ENCODE measurements at regions not wholly inside any gene's neighbourhood (a gene's known extent, or its start where the extent isn't known, plus 50 kb on each side); places are given as distances from the start of the nearest gene placed in this dataset.

GRCh38 chr5:105501315-105501714, 1938.7 kb upstream of the NUDT12 start:
- no peak for DNase-seq

GRCh38 chr5:105475401-105475800, 1912.8 kb upstream of the NUDT12 start:
- DNase-seq, result no peak

GRCh38 chr5:105462377-105462776, 1899.8 kb upstream of the NUDT12 start:
- DNase-seq, result no peak

GRCh38 chr5:105460721-105461120, 1898.1 kb upstream of the NUDT12 start:
- no peak for DNase-seq

GRCh38 chr5:105453216-105453807, 1890.7 kb upstream of the NUDT12 start:
- no peak for DNase-seq

GRCh38 chr5:105448271-105448670, 1885.7 kb upstream of the NUDT12 start:
- no peak for DNase-seq

- no peak for DNase-seq
Measured at GRCh38 chr5:105430516-105430915, 1867.9 kb upstream of the NUDT12 start.

GRCh38 chr5:105428451-105429380, 1866.1 kb upstream of the NUDT12 start:
- peak; percentile 7 for DNase-seq

- DNase-seq, result no peak
Measured at GRCh38 chr5:105414067-105414466, 1851.5 kb upstream of the NUDT12 start.

GRCh38 chr5:105413406-105413990, 1850.9 kb upstream of the NUDT12 start:
- DNase-seq, result peak; percentile 97

- no peak for DNase-seq
Measured at GRCh38 chr5:105409695-105410094, 1847.1 kb upstream of the NUDT12 start.

GRCh38 chr5:105407200-105407599, 1844.6 kb upstream of the NUDT12 start:
- DNase-seq, result no peak

GRCh38 chr5:105397749-105398148, 1835.2 kb upstream of the NUDT12 start:
- DNase-seq, result no peak

- DNase-seq, result no peak
Measured at GRCh38 chr5:105392710-105393149, 1830.1 kb upstream of the NUDT12 start.

GRCh38 chr5:105392122-105392709, 1829.6 kb upstream of the NUDT12 start:
- no peak for DNase-seq

- no peak for DNase-seq
Measured at GRCh38 chr5:105380126-105380525, 1817.5 kb upstream of the NUDT12 start.

GRCh38 chr5:105371169-105371568, 1808.6 kb upstream of the NUDT12 start:
- DNase-seq, result no peak

- peak; percentile 2 for DNase-seq
Measured at GRCh38 chr5:105350486-105351140, 1788.0 kb upstream of the NUDT12 start.

- no peak for DNase-seq
Measured at GRCh38 chr5:105331558-105331957, 1769.0 kb upstream of the NUDT12 start.

- no peak for DNase-seq
Measured at GRCh38 chr5:105330185-105330584, 1767.6 kb upstream of the NUDT12 start.

- DNase-seq, result no peak
Measured at GRCh38 chr5:105304859-105305258, 1742.3 kb upstream of the NUDT12 start.

GRCh38 chr5:105288946-105289345, 1726.4 kb upstream of the NUDT12 start:
- peak; percentile 6 for DNase-seq

GRCh38 chr5:105283134-105283533, 1720.5 kb upstream of the NUDT12 start:
- no peak for DNase-seq

Data from NCI-H226 (cell line).